ENCODE measurements at regions not wholly inside any gene's neighbourhood (a gene's known extent, or its start where the extent isn't known, plus 50 kb on each side); places are given as distances from the start of the nearest gene placed in this dataset.

GRCh38 chr11:69348414-69349235 lies 54.7 kb downstream of the MYEOV start:
- no peaks in the 10 kb centered on the region for H3K9me3 Mint-ChIP-seq
- no peak for DNase-seq
- H3K27me3 Mint-ChIP-seq (ENCODE audit: low read depth in 3 of 3) = peaks cover 2 to 5% (median 4%) of the 10 kb centered on the region in 3 donors
- H3K36me3 Mint-ChIP-seq = no peaks in the 10 kb centered on the region
- no peaks in the 10 kb centered on the region for H3K4me1 Mint-ChIP-seq
- no peak overlapping the region for H3K27ac Mint-ChIP-seq
- no peak overlapping the region for H3K4me3 Mint-ChIP-seq

DNA sequence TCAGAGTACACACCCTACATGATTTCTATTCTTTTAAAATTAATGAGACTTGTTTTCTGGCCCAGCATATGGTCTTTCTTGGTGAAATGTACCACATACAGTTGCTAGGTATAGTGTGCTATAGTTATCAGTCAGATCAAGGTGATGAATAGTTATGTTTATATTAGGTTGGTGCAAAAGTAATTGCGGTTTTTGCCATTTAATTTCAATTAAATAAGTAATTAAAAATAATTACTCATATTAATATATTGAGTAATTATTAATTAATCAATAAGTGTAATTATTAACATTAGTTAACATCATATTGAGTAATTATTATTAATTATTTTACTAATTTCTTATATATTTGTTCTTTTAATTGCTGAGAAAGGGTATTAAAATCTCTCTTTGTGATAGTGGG lies 56.1 kb downstream of the MYEOV start:
- peaks cover 2 to 5% (median 2%) of the 10 kb centered on the region in 3 donors for H3K27me3 Mint-ChIP-seq (ENCODE audit: low read depth in 3 of 3)
- H3K9me3 Mint-ChIP-seq = no peaks in the 10 kb centered on the region
- H3K36me3 Mint-ChIP-seq = no peaks in the 10 kb centered on the region
- DNase-seq = no peak
- H3K27ac Mint-ChIP-seq = no peak overlapping the region
- H3K4me1 Mint-ChIP-seq = no peaks in the 10 kb centered on the region
- H3K4me3 Mint-ChIP-seq = no peak overlapping the region

GRCh38 chr11:69350596-69350995 lies 56.6 kb downstream of the MYEOV start:
- DNase-seq = no peak
- no peak overlapping the region for H3K27ac Mint-ChIP-seq
- no peaks in the 10 kb centered on the region for H3K9me3 Mint-ChIP-seq
- H3K36me3 Mint-ChIP-seq = no peaks in the 10 kb centered on the region
- no peaks in the 10 kb centered on the region for H3K4me1 Mint-ChIP-seq
- H3K4me3 Mint-ChIP-seq = no peak overlapping the region
- peaks cover 2 to 3% (median 2%) of the 10 kb centered on the region in 3 donors for H3K27me3 Mint-ChIP-seq (ENCODE audit: low read depth in 3 of 3)

- H3K36me3 Mint-ChIP-seq = no peaks in the 10 kb centered on the region
- H3K27me3 Mint-ChIP-seq (ENCODE audit: low read depth in 3 of 3) = peaks cover 2 to 3% (median 2%) of the 10 kb centered on the region in 3 donors
- no peak overlapping the region for H3K27ac Mint-ChIP-seq
Measured at GRCh38 chr11:69351460-69351859, 57.5 kb downstream of the MYEOV start.

DNA sequence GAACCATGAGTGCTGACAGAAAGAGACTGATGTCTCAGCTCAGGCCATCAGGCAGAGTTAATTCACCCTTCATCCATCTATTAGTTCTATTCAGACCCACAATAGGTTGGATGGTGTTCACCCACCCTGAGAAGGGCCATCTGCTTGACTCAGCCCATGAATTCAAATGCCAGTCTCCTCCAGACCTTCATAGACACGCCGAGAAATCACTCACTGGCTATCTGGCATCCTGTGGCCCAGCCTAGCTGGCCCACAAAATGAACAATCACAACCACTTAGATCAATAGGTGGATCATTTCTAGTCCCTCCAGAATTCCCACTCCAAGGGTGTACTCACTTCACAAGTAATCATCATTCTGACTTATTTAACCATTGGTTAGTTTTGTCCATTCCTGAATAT lies 58.2 kb downstream of the MYEOV start:
- Mint-ChIP-seq H3K27ac (no peak overlapping the region), H3K4me3 (no peak overlapping the region), H3K9me3 (no peaks in the 10 kb centered on the region), H3K36me3 (no peaks in the 10 kb centered on the region), H3K4me1 (no peaks in the 10 kb centered on the region), H3K27me3 (ENCODE audit: low read depth in 3 of 3) (peaks cover 2 to 3% (median 2%) of the 10 kb centered on the region in 3 donors)
- no peak for DNase-seq

More at GRCh38 chr11:69351460-69351859, 57.5 kb downstream of the MYEOV start:
- H3K4me3 Mint-ChIP-seq = no peak overlapping the region
- H3K9me3 Mint-ChIP-seq = no peaks in the 10 kb centered on the region
- DNase-seq = no peak
- H3K4me1 Mint-ChIP-seq = no peaks in the 10 kb centered on the region

DNA sequence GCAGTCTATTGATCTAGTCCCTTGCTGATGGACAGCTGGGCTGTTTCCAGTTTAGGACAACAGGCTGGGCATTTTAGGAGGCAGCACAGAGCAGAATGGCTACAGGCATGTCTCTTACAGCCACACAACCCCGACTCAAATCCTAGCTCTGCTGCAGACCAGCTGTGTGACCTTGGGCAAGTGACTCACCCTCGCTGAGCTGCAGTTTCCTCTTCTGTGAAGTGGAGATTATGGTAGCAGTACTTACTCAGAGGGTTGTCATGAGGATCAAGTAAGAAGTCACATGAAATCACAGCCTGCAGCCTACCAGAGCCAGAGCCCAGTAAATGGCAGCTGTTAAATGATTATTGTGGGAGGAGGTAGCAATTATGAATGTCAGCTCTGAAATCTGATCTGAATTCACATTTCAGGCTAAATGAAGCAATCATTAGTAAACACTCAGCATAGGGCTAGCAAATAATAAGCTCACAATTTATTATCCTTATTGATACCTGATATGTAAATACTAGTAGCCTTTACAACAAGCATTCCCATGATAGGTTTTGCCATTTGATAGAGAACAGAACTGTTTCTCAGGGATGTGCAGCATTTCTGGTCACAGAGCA lies 58.9 kb downstream of the MYEOV start:
- Mint-ChIP-seq H3K4me3 (no peak overlapping the region), H3K36me3 (no peaks in the 10 kb centered on the region), H3K27ac (no peak overlapping the region), H3K9me3 (no peaks in the 10 kb centered on the region), H3K4me1 (no peaks in the 10 kb centered on the region), H3K27me3 (ENCODE audit: low read depth in 3 of 3) (peaks cover 2 to 3% (median 2%) of the 10 kb centered on the region in 3 donors)
- DNase-seq = no peak

GRCh38 chr11:69353696-69354544 lies 60.0 kb downstream of the MYEOV start:
- no peak for DNase-seq
- Mint-ChIP-seq H3K27ac (no peak overlapping the region), H3K4me1 (no peaks in the 10 kb centered on the region), H3K27me3 (ENCODE audit: low read depth in 3 of 3) (peaks cover 2 to 6% (median 3%) of the 10 kb centered on the region in 3 donors), H3K4me3 (no peak overlapping the region), H3K36me3 (no peaks in the 10 kb centered on the region), H3K9me3 (no peaks in the 10 kb centered on the region)

GRCh38 chr11:69354545-69354897 lies 60.6 kb downstream of the MYEOV start:
- no peak overlapping the region for H3K27ac Mint-ChIP-seq
- no peak for DNase-seq
- no peaks in the 10 kb centered on the region for H3K36me3 Mint-ChIP-seq
- H3K9me3 Mint-ChIP-seq = peaks cover 0 to 2% (median 0%) of the 10 kb centered on the region in 6 donors
- H3K4me3 Mint-ChIP-seq = no peak overlapping the region
- H3K4me1 Mint-ChIP-seq = no peaks in the 10 kb centered on the region
- peaks cover 2 to 6% (median 3%) of the 10 kb centered on the region in 3 donors for H3K27me3 Mint-ChIP-seq (ENCODE audit: low read depth in 3 of 3)

DNA sequence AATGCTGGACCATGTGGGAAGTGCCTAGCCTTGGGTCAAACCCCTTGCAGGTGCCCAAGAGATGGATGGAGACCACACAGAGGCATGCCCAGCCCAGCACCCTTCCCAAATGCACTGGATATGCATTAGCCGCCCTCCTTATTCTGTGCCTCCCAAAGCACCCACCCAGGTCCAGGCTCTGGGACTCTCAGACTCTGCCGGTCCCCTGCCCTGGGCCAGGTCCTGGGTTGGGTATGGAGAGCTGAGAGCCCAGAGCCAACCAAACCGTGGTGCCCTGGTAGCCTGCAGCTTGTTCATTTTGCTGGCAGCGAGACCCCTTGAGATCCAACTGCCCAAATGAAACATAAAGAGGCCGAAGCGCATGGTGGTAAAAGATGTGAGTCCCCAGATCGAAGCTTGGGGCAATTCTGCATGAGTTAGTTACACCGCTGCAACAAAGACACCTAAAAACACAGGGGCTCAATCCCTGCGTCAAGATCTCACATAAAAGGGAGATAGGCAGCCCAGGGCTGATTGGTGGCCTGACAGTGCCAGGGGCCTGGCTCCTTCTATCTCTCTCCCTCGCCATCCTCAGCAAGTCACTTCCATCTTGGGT lies 61.5 kb downstream of the MYEOV start:
- Mint-ChIP-seq H3K27ac (no peak overlapping the region), H3K9me3 (peaks cover 0 to 6% (median 0%) of the 10 kb centered on the region in 6 donors), H3K4me1 (no peaks in the 10 kb centered on the region), H3K27me3 (ENCODE audit: low read depth in 3 of 3) (peaks cover 2 to 6% (median 5%) of the 10 kb centered on the region in 3 donors), H3K4me3 (no peak overlapping the region), H3K36me3 (no peaks in the 10 kb centered on the region)
- DNase-seq = no peak

DNA sequence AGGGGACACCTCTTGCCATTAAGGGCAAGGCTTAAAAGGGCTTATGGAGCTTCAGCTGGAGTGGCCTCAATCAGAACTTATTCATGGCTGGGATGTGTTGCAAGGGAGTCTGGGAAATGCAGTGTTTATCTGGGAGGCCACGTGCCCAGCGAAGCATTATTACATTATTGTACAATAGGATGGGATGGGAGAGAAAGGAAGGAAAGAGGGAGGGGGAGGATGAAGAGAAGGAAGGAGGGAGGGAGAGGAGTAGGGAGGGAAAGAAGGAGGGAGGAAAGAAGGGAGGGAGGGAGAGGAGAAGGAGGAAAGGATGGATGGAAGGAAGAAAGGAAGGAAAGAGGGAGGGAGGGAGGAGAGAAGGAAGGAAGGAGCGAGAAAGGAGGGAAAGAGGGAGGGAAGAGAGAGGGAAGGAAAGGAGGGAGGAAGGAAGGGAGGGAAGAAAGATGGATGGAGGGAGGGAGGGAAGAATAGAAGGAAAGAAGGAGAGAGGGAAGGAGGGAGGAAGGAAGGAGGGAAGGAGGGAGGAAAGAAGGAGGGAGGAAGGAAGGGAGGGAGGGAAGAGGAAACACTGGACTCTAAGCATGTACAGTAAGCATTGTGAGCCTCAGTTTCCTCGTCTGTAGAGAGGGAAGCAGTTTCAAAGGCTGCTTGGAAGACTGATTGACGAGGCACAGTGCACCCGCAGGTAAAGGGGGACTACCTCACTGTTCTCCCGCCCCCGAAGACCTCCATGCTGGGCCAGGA lies 62.2 kb downstream of the MYEOV start:
- Mint-ChIP-seq H3K36me3 (no peaks in the 10 kb centered on the region), H3K9me3 (peaks cover 0 to 6% (median 0%) of the 10 kb centered on the region in 6 donors), H3K27me3 (ENCODE audit: low read depth in 3 of 3) (peaks cover under 1 to 6% (median 2%) of the 10 kb centered on the region in 3 donors), H3K27ac (no peak overlapping the region), H3K4me1 (no peaks in the 10 kb centered on the region), H3K4me3 (no peak overlapping the region)
- DNase-seq = no peak

- no peak overlapping the region for H3K4me3 Mint-ChIP-seq
- no peaks in the 10 kb centered on the region for H3K36me3 Mint-ChIP-seq
- peaks cover 4 to 6% (median 5%) of the 10 kb centered on the region in 3 donors for H3K27me3 Mint-ChIP-seq (ENCODE audit: low read depth in 3 of 3)
- H3K4me1 Mint-ChIP-seq = no peaks in the 10 kb centered on the region
- peaks cover 0 to 6% (median 0%) of the 10 kb centered on the region in 6 donors for H3K9me3 Mint-ChIP-seq
- no peak overlapping the region for H3K27ac Mint-ChIP-seq
- no peak for DNase-seq
Measured at GRCh38 chr11:69356703-69357457, 62.9 kb downstream of the MYEOV start.

DNA sequence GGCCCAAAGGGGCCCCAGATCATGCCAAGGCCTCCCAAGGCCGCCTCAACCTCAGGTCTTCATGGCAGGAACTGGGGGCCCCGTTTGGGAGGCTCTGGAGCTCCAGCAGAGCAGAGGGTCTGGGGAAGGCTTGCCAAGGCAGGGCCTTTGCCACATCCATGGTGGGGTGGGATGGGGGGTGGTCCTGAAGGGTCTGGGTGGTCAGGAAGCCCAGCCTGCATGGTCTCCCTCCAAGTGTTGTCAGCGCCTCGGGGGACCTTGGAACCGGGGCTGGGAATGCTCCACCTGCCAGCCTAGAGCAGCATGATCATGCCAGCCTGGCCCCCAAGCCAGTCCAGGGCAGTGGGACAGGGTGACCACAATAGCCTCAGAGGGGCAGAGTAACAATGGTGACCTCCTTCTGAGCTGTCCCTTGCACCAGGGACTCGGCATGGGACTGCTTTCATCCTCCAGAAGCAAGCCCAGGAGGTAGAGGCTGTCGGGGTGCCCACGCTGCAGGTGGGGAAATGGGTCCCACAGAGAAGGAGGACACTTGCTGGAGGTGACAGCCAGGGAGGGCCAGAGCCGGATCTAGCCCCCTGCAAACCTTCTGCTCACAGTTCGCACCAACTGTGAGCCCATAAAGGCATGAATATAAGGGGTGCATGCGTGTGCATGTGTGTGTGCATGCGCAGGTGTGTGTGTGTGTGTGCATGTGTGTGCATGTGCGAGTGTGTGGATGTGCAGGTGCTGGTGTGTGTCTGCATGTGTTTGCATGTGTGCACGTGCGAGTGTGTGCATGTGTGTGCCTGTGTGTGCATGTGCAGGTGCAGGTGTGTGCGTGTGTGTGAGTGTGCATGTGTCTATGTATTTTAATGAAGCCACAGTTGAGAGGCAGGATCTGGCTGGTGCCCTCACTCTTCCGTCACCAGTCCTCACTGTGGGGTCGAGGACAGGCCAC lies 63.8 kb downstream of the MYEOV start:
- Mint-ChIP-seq H3K36me3 (no peaks in the 10 kb centered on the region), H3K27me3 (ENCODE audit: low read depth in 3 of 3) (peaks cover 4 to 6% (median 5%) of the 10 kb centered on the region in 3 donors), H3K4me1 (no peaks in the 10 kb centered on the region), H3K9me3 (peaks cover 0 to 6% (median 0%) of the 10 kb centered on the region in 6 donors), H3K4me3 (no peak overlapping the region), H3K27ac (no peak overlapping the region)
- no peak for DNase-seq

Data from immature natural killer cell (primary cell).